ENCODE measurements at regions not wholly inside any gene's neighbourhood (a gene's known extent, or its start where the extent isn't known, plus 50 kb on each side); places are given as distances from the start of the nearest gene placed in this dataset.
"Not testable (repeated sequence)": the region's sequence is repeated elsewhere in the genome, so short reads cannot be mapped to it uniquely, and the experiment has no call there.

DNA sequence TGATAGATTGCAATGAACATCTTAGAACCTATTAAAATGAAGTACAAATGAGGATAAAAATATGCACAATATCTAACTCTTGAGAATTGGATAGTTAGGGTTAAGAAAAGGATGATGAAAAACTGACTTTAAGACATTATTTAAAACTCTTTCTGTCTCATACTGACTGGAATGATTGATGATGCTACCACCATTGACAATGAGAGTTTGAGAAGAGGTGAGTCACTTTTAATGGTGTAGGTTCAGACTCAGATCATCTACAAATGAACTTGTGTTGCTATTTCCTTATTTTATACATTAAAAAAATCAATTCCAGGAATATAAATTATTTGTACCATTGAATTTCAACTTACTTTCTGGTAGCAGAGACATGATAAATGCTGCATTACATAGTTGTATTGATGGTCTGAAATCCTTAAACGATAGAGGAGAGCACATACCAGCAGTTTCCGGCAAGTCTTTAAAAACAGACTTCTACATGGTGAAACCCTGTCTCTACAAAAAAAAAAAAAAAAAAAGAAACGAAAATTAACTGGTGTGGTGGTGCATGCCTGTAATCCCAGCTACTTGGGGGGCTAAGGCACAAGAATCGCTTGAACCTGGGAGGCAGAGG, 409.0 kb downstream of the OTOL1 start:
- intact Hi-C loops (cut with micrococcal nuclease): no loop called here

DNA sequence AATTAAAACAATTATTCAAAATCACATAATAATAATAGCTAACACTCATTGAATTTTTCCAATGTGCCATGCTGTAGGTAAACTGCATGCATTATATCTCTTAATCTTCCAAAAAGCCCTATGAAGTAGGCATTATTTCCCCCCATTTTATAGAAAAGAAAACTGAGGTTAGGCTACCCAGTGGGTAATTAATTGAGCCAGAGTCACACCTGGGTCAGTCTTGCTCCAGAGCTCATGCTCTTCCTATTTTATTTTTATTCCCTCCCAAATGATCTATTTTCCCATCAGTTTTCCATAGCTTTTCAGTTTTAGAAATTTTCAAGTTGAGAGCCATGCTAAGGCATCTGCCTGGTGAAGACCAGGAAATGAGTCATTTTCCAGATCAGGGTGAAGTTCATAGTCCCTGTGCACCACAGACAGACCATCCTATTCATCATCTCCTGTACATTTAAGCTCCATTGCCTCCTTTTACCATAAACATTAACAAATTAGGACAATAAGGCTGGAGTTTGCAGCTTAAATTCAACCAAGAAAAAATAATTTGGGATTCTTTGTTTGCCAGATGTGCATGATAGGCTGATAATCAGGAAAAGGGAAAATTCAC, 417.3 kb downstream of the OTOL1 start:
- intact Hi-C loops (cut with micrococcal nuclease): no loop called here

DNA sequence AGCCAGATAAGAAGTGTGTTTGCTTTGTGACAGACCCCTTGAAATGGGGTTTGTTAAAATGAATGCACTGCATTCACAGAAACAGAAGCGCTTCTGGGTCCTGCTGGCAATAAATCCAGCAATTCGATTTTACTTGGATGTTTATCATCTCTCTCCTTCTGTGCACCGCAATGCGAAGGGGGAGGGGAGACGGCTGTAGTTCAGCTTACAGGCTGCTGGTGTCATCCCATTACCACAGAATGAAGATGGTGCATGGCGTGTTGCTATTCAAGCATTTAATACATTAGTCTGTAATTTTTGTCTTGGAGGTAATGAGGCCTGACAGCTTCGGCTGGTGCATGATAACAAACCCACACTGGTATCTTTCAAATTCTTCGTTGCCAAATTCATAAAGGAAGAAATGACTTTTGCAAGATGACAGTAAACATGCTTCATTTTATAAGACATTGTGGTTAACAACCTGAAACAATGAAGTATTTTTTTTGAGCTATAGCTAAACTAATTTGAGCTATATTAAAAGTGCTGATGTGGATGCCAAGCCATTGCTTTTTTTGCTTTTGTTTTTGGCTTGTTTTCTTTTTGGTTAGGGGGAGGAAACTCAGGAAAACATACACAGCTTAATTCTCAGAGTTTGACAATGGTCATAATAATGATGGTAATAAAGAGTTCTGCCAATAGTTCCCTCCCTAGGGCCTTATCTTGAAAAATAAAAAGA, 418.3 kb downstream of the OTOL1 start:
- intact Hi-C loops (cut with micrococcal nuclease): no loop called here

DNA sequence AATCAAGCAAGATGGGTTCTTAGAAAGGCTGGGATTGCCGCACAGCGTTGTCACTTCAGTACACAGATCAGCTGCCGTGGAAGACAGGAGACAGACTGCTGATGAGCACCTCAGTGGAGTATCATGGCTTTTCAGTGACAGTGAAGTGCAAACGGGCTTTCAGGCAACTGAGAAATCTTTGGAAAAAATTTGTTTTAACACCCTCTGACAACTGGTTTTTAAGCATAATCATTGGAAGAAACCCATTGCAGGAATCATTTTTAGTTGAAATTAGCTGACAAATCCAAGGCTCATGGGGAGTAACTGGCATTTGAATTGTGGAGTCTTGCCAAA, 418.8 kb downstream of the OTOL1 start:
- intact Hi-C loops (cut with micrococcal nuclease): no loop called here

DNA sequence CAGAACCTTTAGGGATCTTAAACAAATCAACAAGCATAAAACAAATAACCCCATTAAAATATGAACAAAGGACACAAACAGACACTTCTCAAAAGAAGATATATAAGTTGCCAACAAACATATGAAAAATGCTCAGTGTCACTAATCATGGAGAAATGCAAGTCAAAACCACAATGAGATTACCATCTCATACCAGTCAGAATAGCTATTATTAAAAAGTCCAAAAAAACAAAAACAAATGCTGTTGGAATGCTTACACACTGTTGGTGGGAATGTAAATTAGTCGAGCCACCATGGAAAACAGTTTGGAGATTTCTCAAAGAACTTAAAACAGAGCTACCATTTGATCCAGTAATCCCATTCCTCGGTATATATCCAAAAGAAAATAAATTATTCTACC, 423.6 kb downstream of the OTOL1 start:
- intact Hi-C loops (cut with micrococcal nuclease): no loop called here

DNA sequence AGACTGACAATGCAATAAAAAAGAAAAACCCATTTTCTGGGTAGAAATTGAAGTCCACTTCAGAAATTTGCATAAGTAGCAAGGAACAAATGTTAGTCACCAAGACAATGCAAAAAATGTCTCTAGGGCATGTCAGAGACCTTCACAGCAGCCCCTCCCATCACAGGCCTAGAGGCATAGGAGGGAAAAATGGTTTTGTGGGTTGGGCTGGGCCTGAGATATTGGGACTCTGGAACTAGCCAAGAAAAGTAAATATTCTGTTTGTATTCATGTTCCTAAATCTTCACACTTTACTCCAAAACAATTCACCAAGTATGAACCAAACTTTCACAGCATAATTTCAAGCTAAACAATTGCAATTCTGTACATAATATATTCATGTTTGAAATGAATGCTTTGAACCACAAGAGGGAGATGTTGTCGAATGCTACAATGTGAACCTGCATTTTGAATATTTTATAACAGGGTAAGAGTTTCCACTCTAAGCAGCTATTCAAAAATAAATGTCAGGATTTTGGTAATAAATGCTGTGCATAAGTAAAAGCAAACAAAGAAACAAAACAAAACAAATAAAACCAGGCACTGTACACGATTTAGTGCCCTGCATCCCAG, 429.2 kb downstream of the OTOL1 start:
- intact Hi-C loops (cut with micrococcal nuclease): no loop called here

DNA sequence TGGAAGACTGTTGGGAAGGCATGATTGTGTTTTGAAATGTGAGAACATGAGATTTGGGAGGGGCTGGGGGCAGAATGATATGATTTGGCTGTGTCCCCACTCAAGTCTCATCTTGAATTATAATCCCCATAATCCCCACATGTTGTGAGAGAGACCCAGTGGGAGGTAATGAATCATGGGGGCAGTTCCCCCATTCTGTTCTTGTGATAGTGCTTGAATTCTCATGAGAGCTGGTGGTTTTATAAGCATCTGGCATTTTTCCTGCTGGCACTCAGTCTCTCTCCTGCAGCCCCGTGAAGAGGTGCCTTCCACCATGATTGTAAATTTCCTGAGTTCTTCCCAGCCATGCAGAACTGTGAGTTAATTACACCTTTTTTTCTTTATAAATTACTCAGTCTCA, 430.5 kb downstream of the OTOL1 start:
- intact Hi-C loops (cut with micrococcal nuclease): no loop called here

DNA sequence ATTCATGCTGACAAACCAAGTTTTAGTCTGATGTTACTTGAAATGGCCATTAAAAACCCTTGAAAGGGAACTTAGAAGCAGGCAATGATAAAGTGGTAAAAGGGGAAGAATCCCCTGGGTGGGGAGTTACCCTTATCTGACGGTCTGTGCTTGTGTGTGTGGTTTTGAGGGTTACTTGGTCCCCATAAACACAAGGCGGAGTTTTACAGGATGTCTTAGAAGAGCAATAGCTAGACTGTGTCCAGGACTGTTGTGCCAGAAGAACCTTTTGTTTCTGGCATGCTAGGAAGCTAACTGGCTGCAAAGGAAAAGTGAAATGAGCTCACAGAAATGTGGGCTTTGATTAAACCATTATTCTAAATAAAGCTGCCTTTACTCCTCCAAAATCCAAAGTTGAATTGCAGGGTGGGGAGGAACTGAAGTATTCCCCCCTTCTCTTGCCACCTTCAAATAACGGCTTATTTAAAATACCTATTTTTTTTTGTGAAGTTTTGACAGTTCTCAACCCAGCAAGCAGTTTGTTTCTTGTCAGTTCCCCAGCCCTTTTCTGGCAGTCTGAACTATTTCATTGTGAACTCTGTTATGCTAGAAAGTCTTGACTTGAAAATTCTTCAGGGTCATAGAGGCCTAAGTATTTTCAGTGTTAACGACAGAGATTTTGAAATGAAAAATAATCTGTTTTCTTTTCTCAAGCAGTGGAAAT, 443.5 kb downstream of the OTOL1 start:
- intact Hi-C loops (cut with micrococcal nuclease): no loop called here

DNA sequence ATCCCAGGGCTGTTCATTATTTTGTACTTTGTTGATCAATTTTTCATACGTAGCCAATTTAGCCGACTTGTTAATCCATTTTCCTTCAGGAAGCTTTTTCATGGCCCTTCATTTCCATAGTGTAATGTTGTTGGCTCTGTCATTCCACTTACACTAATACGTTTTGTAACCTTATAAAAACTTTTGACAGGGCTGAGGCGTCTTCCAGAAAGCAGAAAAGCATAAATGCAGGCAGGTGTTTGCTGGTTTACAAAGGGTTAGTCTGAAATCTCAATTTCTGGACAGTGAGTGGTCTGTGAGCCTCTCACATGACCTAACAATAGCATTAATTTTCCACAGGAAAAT, 444.0 kb downstream of the OTOL1 start:
- intact Hi-C loops (cut with micrococcal nuclease): no loop called here

DNA sequence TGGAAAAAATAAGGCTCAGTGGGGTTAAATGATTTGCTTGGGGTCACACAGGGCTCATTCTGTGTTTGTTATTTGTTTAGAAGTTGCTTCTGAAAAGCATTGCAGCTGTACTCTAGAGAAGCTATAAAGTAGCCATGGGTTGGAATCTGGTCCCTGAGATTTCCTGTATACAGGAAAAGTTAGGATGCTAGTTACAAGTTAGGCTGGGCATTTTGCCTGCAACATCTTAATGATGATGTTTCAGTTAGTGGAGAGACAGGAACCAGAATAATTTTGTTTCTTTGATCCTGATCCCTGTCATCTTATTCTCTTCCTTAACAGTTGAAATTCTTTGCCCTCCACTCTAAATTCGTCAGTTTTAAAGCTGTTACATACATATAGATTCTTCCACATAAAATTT, 445.3 kb downstream of the OTOL1 start:
- intact Hi-C loops (cut with micrococcal nuclease): no loop called here

DNA sequence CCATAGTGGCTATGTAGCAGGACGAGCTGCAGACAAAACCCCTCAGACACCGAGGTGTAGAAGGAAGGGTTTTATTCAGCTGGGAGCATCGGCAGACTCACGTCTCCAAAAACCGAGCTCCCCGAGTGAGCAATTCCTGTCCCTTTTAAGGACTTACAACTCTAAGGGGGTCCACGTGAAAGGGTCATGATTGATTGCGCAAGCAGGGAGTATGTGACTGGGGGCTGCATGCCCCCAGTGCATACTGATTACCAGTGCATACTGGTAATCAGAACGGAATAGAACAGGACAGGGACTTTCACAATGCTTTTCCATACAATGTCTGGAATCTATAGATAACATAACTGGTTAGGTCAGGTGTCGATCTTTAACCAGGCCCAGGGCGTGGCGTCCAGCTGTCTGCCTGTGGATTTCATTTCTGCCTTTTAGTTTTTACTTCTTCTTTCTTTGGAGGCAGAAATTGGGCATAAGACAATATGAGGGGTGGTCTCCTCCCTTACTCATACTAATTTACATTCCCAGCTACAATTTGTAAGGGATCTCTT, 447.3 kb downstream of the OTOL1 start:
- intact Hi-C loops (cut with micrococcal nuclease): not testable (repeated sequence)

DNA sequence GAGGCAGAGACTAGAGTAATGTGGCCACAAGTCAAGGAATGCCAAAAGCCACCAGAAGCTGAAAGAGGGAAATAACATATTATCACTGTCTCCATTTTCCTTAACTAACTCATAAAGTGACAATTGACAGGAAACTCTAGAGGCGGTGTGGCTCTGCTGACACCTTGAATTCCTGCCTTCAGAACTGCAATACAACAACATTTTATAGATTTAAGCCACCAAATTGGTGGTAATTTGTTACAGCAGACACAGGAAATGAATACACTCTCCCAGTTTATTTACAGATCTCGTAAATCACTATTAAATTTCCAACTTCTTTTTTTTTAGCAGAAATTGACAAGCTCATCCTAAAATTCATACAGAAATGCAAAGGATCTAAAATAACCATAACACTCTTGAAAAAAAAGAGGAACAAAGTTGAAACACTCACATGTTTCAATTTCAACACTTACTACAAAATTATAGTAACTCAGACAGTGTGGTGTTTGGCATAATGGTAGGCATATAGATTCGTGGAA, 449.9 kb downstream of the OTOL1 start:
- intact Hi-C loops (cut with micrococcal nuclease): no loop called here

DNA sequence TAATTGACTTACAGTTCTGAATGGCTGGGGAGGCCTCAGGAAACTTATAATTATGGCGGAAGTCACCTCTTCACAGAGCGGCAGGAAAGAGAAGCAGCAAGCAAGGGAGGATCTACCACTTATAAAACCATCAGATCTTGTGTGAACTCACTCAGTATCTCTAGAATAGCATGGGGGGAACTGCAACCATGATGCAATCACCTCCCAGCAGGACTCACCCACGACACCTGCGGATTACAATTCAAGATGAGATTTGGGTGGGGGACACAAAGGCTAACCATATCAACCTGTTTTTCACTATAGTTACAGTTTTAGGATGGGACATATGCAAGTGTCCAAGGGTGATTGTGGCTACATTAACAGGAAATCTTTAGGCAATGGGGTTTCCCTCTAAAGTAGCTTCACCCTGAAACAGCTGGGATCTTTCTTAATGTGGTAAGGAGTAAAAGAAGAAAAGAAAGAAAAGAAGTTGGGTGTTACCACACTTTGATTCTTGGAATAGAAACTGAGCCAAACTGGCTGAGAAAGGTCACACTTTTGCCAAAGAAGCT, 453.8 kb downstream of the OTOL1 start:
- intact Hi-C loops (cut with micrococcal nuclease): no loop called here

DNA sequence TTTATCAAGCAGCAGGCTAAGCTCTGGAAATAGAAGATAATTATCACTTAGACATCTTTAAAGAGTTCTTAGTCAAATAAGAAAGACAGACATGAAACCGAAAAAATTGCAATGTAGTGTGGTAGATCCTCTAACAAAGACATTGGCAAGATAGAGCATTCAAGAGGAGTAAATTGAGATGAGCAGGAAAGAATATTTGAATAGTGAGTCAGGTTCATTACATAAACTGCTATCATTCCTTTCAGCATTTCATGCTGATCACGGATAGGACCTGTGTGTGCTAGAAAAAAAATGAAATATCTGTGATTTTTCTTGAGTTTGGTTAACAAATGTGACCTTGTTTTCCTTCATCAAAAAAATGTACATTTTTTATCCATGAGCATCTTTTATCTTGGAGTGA, 460.9 kb downstream of the OTOL1 start:
- intact Hi-C loops (cut with micrococcal nuclease): no loop called here

DNA sequence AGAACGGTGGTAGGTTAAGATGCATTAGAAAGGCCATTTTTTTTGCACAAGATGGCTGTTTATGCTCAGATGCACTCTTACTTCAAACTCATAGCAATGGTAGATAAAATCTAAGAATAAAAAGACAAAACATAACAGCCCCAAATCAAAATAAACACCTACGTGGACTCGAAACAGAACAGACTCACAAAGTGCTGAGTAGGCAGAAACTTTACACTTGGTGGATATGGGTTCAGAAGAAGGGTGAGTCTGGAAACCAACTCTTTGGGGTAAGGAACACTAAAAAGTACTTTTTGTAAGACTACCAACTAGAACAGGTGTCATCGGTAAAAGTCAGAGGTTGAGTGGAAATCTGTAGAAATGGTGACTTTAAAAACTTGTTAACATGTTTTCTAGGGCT, 468.2 kb downstream of the OTOL1 start:
- intact Hi-C loops (cut with micrococcal nuclease): no loop called here

DNA sequence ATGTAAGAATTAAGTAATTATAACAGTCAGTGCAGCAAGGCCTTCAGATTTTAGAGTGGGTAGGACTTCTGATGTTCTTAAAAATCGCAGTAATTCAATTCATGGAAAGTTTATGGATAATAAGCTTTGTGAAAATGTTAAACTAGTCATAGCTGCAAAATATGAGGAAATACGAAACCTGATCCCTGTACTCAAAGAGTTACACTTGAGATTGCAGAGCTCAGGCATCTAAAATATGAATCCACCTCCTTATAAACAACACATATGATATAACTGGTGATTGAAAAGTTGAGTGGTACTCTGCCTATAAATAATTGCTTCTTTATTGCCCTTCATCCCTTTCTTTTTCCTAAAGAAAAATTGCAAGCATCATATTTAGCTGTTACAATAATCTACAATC, 473.3 kb downstream of the OTOL1 start:
- intact Hi-C loops (cut with micrococcal nuclease): no loop called here

DNA sequence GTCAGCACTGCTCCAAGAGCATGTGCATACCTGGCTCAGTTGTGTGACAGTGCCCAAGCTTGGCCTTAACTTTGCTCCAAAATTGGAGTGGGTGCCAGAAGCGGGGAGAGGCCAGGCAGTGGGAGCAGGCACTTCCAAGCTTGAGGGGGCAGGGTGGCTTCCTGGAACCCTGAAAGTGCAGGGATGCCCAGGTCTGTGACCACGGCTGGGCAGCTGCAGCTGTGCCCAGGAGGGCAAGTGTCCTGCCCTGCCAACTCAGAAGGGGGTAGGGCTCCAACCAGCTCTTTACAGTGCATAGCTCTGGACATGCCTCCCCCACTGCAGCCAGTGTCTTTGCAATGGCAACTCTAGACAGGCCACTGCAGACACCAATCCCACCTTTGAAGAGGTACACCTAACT, 478.6 kb downstream of the OTOL1 start:
- intact Hi-C loops (cut with micrococcal nuclease): no loop called here

DNA sequence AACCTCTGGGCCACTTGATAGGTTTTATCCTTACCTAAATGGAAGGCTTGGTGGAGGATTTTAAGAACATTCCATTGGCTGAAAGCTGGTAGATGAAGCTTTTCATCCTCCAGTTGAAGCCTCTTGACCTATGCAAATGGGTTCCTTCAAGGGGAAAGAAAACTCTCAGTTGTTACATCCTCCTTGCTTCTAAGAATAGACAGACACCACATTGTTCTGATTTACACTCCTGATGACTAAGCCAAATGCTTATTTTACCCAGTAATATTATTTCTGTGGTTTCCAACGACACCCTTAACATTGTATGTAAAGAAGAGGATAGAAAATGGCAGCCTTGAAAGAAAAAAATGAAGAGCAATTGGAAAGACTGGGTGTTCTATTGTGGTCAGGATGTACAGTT, 480.5 kb downstream of the OTOL1 start:
- intact Hi-C loops (cut with micrococcal nuclease): no loop called here

DNA sequence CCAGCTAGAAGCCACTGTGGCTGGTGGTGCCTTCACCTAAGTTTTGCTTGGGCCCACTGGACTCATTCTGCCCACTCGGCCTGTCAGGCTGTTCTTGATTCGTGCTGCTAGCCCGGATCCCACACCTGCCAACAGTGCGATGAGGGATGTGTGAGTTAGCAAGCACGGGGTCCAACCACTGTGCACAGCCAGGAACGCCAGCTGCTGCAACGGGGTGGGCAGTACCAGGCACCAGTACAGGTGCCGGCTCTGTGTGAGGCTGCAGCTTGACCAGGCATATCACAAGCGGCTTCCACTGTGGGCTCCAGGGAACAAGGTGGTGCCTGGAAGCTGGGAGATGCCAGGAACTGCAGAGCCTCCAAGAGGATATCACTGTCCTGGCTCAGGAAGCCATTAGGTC, 481.2 kb downstream of the OTOL1 start:
- intact Hi-C loops (cut with micrococcal nuclease): no loop called here

DNA sequence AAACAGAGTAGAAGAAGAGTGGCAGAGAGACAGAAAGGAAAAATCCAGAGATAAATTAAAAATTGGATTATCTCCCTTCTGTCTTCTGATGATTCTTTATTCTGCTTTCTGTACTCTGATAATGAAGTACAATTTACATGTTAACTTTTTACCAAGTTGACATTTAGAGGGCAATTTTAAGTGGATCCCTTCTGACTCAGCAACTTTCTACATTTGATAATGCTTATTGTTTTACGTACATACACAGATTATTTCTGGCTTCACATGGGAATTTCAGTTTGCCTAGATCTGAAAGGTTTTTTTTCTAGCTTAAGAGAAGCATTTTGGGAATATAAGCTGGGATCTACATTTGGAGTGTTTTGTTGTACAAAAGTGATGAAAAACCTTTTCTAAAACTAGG, 491.3 kb downstream of the OTOL1 start:
- intact Hi-C loops (cut with micrococcal nuclease): no loop called here

DNA sequence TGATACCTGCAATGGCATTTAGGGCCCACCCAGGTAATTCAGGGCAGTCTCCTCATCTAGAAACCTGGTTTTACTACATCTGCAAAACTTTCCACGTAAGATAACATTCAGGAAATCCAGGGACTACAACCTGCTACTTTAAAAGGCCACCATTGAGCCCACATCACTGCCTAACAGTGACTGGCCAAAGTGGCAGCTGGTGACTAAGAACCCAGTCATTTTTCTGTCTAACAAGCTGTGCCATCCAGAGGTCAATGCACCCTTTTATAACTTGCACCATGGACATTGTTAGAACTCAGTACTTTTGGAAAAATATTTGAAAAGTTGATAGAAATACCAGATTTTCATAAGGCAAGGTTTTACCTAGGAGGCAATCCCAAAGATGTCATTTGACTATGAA, 492.4 kb downstream of the OTOL1 start:
- intact Hi-C loops (cut with micrococcal nuclease): no loop called here

Measured in T-helper 2 cell treated with Interferon-gamma antibody and Interleukin-4, amounts not matched to agents 100 ng/mL and 5 ng/mL, for 36 hours (primary cell).